Gastrocnemius medialis (tissue), 4 donors: ENCODE measurements at regions not wholly inside any gene's neighbourhood (a gene's known extent, or its start where the extent isn't known, plus 50 kb on each side); places are given as distances from the start of the nearest gene placed in this dataset.

ENCODE experiments used
- ATAC-seq, 2 donors: fragments of 150-250 bp; one replicate each; pipeline ENCODE4 v1.9.1; 2016
- DNase-seq, 2 donors: peaks; one replicate each; pipeline ENCODE4 v3.0.0-alpha.2; 2019
- H3K27ac ChIP-seq, 4 donors: fragments of 200-600 bp; sonication (generic); 1 replicate in 1 of 4; 2 replicates in 3 of 4; pipeline ENCODE4 v1.5.1; 2016 to 2018; ENCODE audit warnings: mild to moderate bottlenecking in 2 of 4, moderate library complexity in 1 of 4
- H3K27me3 ChIP-seq, 3 donors: fragments of 200-600 bp; sonication (generic) in 2 of 3; 1 replicate in 1 of 3; 2 replicates in 2 of 3; pipeline versions ENCODE4 v1.5.1 to v1.6.0; 2016 to 2019; ENCODE audit warnings: mild to moderate bottlenecking in 1 of 3, moderate library complexity in 1 of 3
- H3K36me3 ChIP-seq, 2 donors: fragments of 200-600 bp; sonication (generic) in 1 of 2; one replicate each; pipeline ENCODE4 v1.5.1; 2017 to 2018
- H3K4me1 ChIP-seq, 2 donors: fragments of 200-600 bp; sonication (generic) in 1 of 2; one replicate each; pipeline ENCODE4 v1.5.1; 2016 to 2017; ENCODE audit warnings: mild to moderate bottlenecking in 2 of 2
- H3K4me3 ChIP-seq, 4 donors: fragments of 200-600 bp; sonication (generic) in 3 of 4; 1 replicate in 1 of 4; 2 replicates in 3 of 4; pipeline ENCODE4 v1.5.1; 2016 to 2019; ENCODE audit warnings: mild to moderate bottlenecking in 2 of 4
- H3K9me3 ChIP-seq, 3 donors: fragments of 200-600 bp; sonication (generic) in 2 of 3; 1 replicate in 1 of 3; 2 replicates in 2 of 3; pipeline ENCODE4 v1.5.1; 2016 to 2019
- CTCF ChIP-seq, 5 experiments: fragments of 450-650 bp in 3 of 5; fragments of 200-600 bp in 2 of 5; sonication (generic) in 2 of 5; IDR thresholded peaks in 4 of 5; conservative IDR thresholded peaks in 1 of 5; 1 replicate in 4 of 5; 2 replicates in 1 of 5; pipeline ENCODE4 v1.5.1; 2016 to 2019; ENCODE audit warnings: antibody characterized with exemption in 5 of 5, mild to moderate bottlenecking in 3 of 5, moderate library complexity in 3 of 5
- POLR2A ChIP-seq, 2 donors: fragments of 450-650 bp; IDR thresholded peaks; one replicate each; pipeline ENCODE4 v1.6.1; 2017; ENCODE audit warnings: antibody characterized with exemption in 2 of 2, mild to moderate bottlenecking in 2 of 2, moderate library complexity in 2 of 2
- in situ Hi-C, 4 donors: fragments of 200-750 bp; cut with MboI; loops; one replicate each; pipeline versions ENCODE4 v1.15.0 to v1.8.0; 2017; ENCODE audit warnings: low sequenced_read_pairs in 4 of 4
- intact Hi-C: fragments of 100-400 bp; cut with DNase I; formaldehyde crosslinking; loops from one replicate; pipeline ENCODE4 v1.15.1; 2023; ENCODE audit warnings: low total_unique reads

DNA sequence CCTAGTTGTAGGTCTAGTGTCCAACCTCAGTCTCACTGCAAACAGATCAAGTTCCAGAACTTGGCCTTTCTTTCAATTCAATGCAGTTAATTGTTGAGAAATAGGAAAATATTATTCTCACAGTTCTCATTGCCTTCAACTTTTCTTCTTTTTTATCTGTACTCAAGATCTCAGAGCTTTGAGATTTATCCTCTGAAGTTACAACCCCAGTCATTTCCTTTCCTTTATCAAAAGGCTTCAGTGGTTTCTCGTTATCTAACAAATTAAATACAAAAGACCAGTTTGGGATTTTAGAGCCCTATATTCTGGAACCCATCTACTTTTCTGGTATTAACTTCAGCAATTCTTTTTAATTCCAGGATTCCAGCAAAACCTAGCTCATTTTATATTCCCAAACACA lies 130.2 kb downstream of the TMA16 start:
- no peak for TF ChIP-seq CTCF (IDR thresholded peaks at IDR 0.05 in 4 of 5, conservative IDR thresholded peaks at IDR 0.05 in 1 of 5)
- in situ Hi-C loops (no loop called here), intact Hi-C loops (no loop called here)
- ATAC-seq, result no peak
- Histone ChIP-seq H3K36me3 (no peaks in the 10 kb centered on the region), H3K27ac (no peak overlapping the region), H3K4me3 (no peak overlapping the region), H3K4me1 (no peaks in the 10 kb centered on the region), H3K9me3 (no peaks in the 10 kb centered on the region), H3K27me3 (no peaks in the 10 kb centered on the region)
- no peak for DNase-seq

DNA sequence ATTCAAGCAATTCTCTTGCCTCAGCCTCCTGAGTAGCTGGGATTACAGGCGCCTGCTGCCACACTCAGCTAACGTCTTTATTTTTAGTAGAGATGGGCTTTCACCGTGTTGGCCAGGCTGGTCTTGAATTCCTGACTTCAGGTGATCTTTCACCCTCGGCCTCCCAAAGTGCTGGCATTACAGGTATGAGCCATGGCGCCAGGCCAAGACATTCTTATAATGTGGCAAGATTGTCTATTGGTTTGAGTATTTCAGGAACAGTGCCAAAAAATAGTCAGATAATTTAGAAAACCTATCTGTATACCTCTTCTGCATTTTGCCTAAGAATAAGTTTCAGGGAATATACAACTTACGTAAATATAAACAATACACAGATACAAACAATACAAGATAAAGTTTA lies 136.8 kb downstream of the TMA16 start:
- in situ Hi-C loops, result no loop called here
- Histone ChIP-seq H3K4me1 (no peaks in the 10 kb centered on the region), H3K4me3 (no peak overlapping the region), H3K9me3 (no peaks in the 10 kb centered on the region), H3K27me3 (no peaks in the 10 kb centered on the region), H3K27ac (no peak overlapping the region), H3K36me3 (no peaks in the 10 kb centered on the region)
- ATAC-seq (no peak), DNase-seq (no peak)
- intact Hi-C loops, result no loop called here
- TF ChIP-seq CTCF (IDR thresholded peaks at IDR 0.05 in 4 of 5, conservative IDR thresholded peaks at IDR 0.05 in 1 of 5) (no peak), POLR2A (IDR thresholded peaks at IDR 0.05) (no peak)

GRCh38 chr4:163638909-163639308 lies 144.4 kb downstream of the TMA16 start:
- Histone ChIP-seq H3K27me3 (no peaks in the 10 kb centered on the region), H3K4me3 (no peak overlapping the region), H3K36me3 (no peaks in the 10 kb centered on the region), H3K9me3 (no peaks in the 10 kb centered on the region), H3K4me1 (no peaks in the 10 kb centered on the region), H3K27ac (no peak overlapping the region)
- intact Hi-C loops (no loop called here), in situ Hi-C loops (no loop called here)
- ATAC-seq (no peak), DNase-seq (no peak)
- TF ChIP-seq CTCF (IDR thresholded peaks at IDR 0.05 in 4 of 5, conservative IDR thresholded peaks at IDR 0.05 in 1 of 5), result no peak
- no peak for TF ChIP-seq POLR2A (IDR thresholded peaks at IDR 0.05)

GRCh38 chr4:163649557-163650091 lies 155.1 kb downstream of the TMA16 start:
- H3K27me3 ChIP-seq, result no peaks in the 10 kb centered on the region
- in situ Hi-C loops (no loop called here), intact Hi-C loops (no loop called here)
- H3K4me1 ChIP-seq, result no peaks in the 10 kb centered on the region
- no peaks in the 10 kb centered on the region for H3K36me3 ChIP-seq
- no peak for TF ChIP-seq CTCF (IDR thresholded peaks at IDR 0.05 in 4 of 5, conservative IDR thresholded peaks at IDR 0.05 in 1 of 5)
- TF ChIP-seq POLR2A (IDR thresholded peaks at IDR 0.05), result no peak
- no peak overlapping the region for H3K4me3 ChIP-seq
- ATAC-seq (no peak), DNase-seq (no peak)
- H3K27ac ChIP-seq, result no peak overlapping the region
- H3K9me3 ChIP-seq, result no peaks in the 10 kb centered on the region

- no peaks in the 10 kb centered on the region for H3K9me3 ChIP-seq
- no peaks in the 10 kb centered on the region for H3K36me3 ChIP-seq
- H3K4me1 ChIP-seq, result no peaks in the 10 kb centered on the region
- H3K27me3 ChIP-seq, result no peaks in the 10 kb centered on the region
- H3K27ac ChIP-seq, result no peak overlapping the region
- in situ Hi-C loops, result no loop called here
- intact Hi-C loops, result no loop called here
- no peak overlapping the region for H3K4me3 ChIP-seq
- no peak for DNase-seq
- no peak for TF ChIP-seq POLR2A (IDR thresholded peaks at IDR 0.05)
- no peak for TF ChIP-seq CTCF (IDR thresholded peaks at IDR 0.05 in 4 of 5, conservative IDR thresholded peaks at IDR 0.05 in 1 of 5)
- ATAC-seq, result no peak
These were observed 157.3 kb downstream of the TMA16 start for GRCh38 chr4:163651761-163652160.
